K562 (cell line): ENCODE measurements at regions not wholly inside any gene's neighbourhood (a gene's known extent, or its start where the extent isn't known, plus 50 kb on each side); places are given as distances from the start of the nearest gene placed in this dataset.
"Not testable (repeated sequence)": the region's sequence is repeated elsewhere in the genome, so short reads cannot be mapped to it uniquely, and the experiment has no call there.

Experiments
- CBFB ChIP-seq: sonication (generic); formaldehyde crosslinking; IDR thresholded peaks from 2 replicates; pipeline ENCODE4 v1.4.0; 2020; ENCODE audit warnings: mild to moderate bottlenecking, missing genetic modification reagents
- SRSF9 ChIP-seq: fragments of 200-400 bp; formaldehyde crosslinking; IDR thresholded peaks from 2 replicates; pipeline ENCODE4 v1.6.1; 2017; ENCODE audit warnings: low read depth, low read length, borderline replicate concordance
- ZFX ChIP-seq: sonication (generic); formaldehyde crosslinking; IDR thresholded peaks from 2 replicates; pipeline ENCODE4 v1.8.0; 2022; ENCODE audit warnings: mild to moderate bottlenecking, missing genetic modification reagents, moderate library complexity

DNA sequence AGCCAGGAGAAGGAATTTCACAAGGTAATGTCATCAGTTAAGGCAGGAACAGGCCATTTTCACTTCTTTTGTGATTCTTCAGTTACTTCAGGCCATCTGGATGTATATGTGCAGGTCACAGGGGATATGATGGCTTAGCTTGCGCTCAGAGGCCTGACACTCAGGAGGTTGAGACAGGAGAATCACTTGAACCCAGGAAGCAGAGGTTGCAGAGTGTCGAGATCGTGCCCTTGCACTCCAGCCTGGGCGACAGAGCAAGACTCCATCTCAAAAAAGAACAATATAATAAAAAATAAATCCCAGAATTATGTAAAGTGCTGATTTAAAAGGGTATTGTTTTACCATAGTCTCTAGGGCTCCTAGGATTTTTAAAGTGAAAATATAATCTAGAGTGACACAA is 235.9 kb upstream of the FAM240B start:
- not testable (repeated sequence) for TF ChIP-seq SRSF9; CBFB (CRISPR knock-in tag); ZFX (CRISPR knock-in tag)
